ENCODE measurements at regions not wholly inside any gene's neighbourhood (a gene's known extent, or its start where the extent isn't known, plus 50 kb on each side); places are given as distances from the start of the nearest gene placed in this dataset.

GRCh38 chr7:69301253-69301652 is 297.0 kb upstream of the AUTS2 start:
- Histone ChIP-seq H2BK15ac (ENCODE audit: low read length) (no peak overlapping the region), H3K14ac (ENCODE audit: insufficient read length) (no peak overlapping the region), H2BK12ac (ENCODE audit: low read depth, low read length) (no peak overlapping the region), H3K79me2 (ENCODE audit: control insufficient read depth in 1 of 2, insufficient read depth in 2 of 2, low read length in 2 of 2) (no peaks in the 10 kb centered on the region), H3K27ac (ENCODE audit: low read depth, low read length) (no peak overlapping the region), H3K18ac (ENCODE audit: extremely low read depth, low read length) (no peak overlapping the region), H3K27me3 (replicated peaks in 1 of 4; ENCODE audit: control insufficient read depth in 3 of 4, extremely low read depth in 1 of 4, insufficient read depth in 3 of 4, low read length in 3 of 4) (no peaks in the 10 kb centered on the region), H3K56ac (replicated peaks; ENCODE audit: insufficient read length, low read depth, low read length) (no peak overlapping the region), H2AK5ac (ENCODE audit: low read depth, low read length) (no peak overlapping the region), H3K79me1 (ENCODE audit: low read depth, low read length) (no peaks in the 10 kb centered on the region), H4K20me1 (replicated peaks in 1 of 2; ENCODE audit: control insufficient read depth in 1 of 2, insufficient read depth in 2 of 2, low read length in 2 of 2) (no peaks in the 10 kb centered on the region), H4K91ac (replicated peaks; ENCODE audit: insufficient read length, low read length) (no peak overlapping the region), H3K4ac (replicated peaks; ENCODE audit: insufficient read length, low read depth, low read length) (no peak overlapping the region), H2BK20ac (ENCODE audit: low read length) (no peak overlapping the region), H3K4me3 (ENCODE audit: extremely low read depth in 1 of 4, insufficient read depth in 2 of 4, low read depth in 3 of 4, low read length in 4 of 4) (no peak overlapping the region), H3K4me1 (replicated peaks in 1 of 4; ENCODE audit: control insufficient read depth in 3 of 4, insufficient read depth in 4 of 4, low read length in 3 of 4) (no peaks in the 10 kb centered on the region), H3K23me2 (ENCODE audit: low read depth, low read length) (no peaks in the 10 kb centered on the region), H2BK5ac (ENCODE audit: low read depth, low read length) (no peak overlapping the region), H3K23ac (ENCODE audit: insufficient read length) (no peak overlapping the region), H4K5ac (ENCODE audit: insufficient read length, low read depth, low read length) (no peak overlapping the region), H4K8ac (ENCODE audit: extremely low read depth, insufficient read depth, low read length) (no peak overlapping the region), H3K9ac (replicated peaks in 1 of 4; ENCODE audit: extremely low read depth in 1 of 4, low read depth in 3 of 4, low read length in 3 of 4) (no peak overlapping the region), H3K9me3 (ENCODE audit: insufficient read depth in 2 of 2, low read depth in 1 of 2, low read length in 1 of 2) (no peaks in the 10 kb centered on the region), H3K36me3 (ENCODE audit: control insufficient read depth in 2 of 4, insufficient read depth in 4 of 4, low read length in 3 of 4) (no peaks in the 10 kb centered on the region), H2BK120ac (replicated peaks; ENCODE audit: low read depth, low read length) (no peak overlapping the region), H2AFZ (ENCODE audit: low read length) (no peak overlapping the region), H3K4me2 (ENCODE audit: insufficient read depth in 1 of 2, low read depth in 2 of 2, low read length in 2 of 2) (no peak overlapping the region)
- no peak for DNase-seq (ENCODE audit: low read depth in 1 of 2, low spot score in 2 of 2)
- ChIA-PET CTCF (ENCODE audit: partially characterized antibody) (interaction anchor here (0.5 kb wide), 1 partner anchor 529 kb away, joined by 3 read pairs; no protein-coding TSS in a partner anchor), POLR2A (ENCODE audit: partially characterized antibody) (no interaction called here)
- 94% methylated on average over 3 of the region's 3 CpGs; no CpG with 5 or more reads in 1 of the 2 experiments for WGBS, 2 experiments (ENCODE audit: extremely low coverage in 1 of 2, insufficient coverage in 1 of 2, insufficient read length in 1 of 2, insufficient replicate concordance in 2 of 2, low coverage in 1 of 2, low lambda C conversion rate in 2 of 2, missing lambda C conversion rate in 1 of 2)
- FAIRE-seq, result no peak
- TF ChIP-seq HDAC6 (IDR thresholded peaks at IDR 0.05; ENCODE audit: low read depth, low read length) (no peak), GABPA (IDR thresholded peaks at IDR 0.05; ENCODE audit: borderline replicate concordance, insufficient read depth, low read length) (no peak), SAP30 (IDR thresholded peaks at IDR 0.05; ENCODE audit: insufficient read depth, insufficient replicate concordance, low read length) (no peak), MAX (IDR thresholded peaks at IDR 0.05) (no peak), BCL11A (IDR thresholded peaks at IDR 0.05; ENCODE audit: low read depth in 2 of 2, low read length in 2 of 2) (no peak), BACH1 (IDR thresholded peaks at IDR 0.05; ENCODE audit: low read length) (no peak), RFX5 (IDR thresholded peaks at IDR 0.05; ENCODE audit: borderline replicate concordance, low read depth, low read length) (no peak), KDM4A (IDR thresholded peaks at IDR 0.05; ENCODE audit: low read depth, low read length, severe bottlenecking) (no peak), CTCF (IDR thresholded peaks at IDR 0.05; ENCODE audit: control extremely low read depth in 1 of 3, insufficient read depth in 1 of 3, low read depth in 1 of 3, low read length in 3 of 3) (no peak), JUN (IDR thresholded peaks at IDR 0.05; ENCODE audit: low read depth, low read length) (no peak), SIRT6 (IDR thresholded peaks at IDR 0.05; ENCODE audit: low read length) (no peak)
- TF ChIP-seq, protein P1, sequence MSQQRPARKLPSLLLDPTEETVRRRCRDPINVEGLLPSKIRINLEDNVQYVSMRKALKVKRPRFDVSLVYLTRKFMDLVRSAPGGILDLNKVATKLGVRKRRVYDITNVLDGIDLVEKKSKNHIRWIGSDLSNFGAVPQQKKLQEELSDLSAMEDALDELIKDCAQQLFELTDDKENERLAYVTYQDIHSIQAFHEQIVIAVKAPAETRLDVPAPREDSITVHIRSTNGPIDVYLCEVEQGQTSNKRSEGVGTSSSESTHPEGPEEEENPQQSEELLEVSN (IDR thresholded peaks at IDR 0.05), result no peak

Data from H1 (cell line).